ENCODE measurements at regions not wholly inside any gene's neighbourhood (a gene's known extent, or its start where the extent isn't known, plus 50 kb on each side); places are given as distances from the start of the nearest gene placed in this dataset.

GRCh38 chr2:14273650-14274049 lies 358.9 kb upstream of the LRATD1 start:
- POLR2A ChIA-PET (ENCODE audit: partially characterized antibody) = interaction anchor here (0.6 kb wide), 1 partner anchor 259 kb away, joined by 3 read pairs; no protein-coding TSS in a partner anchor
- H3K79me1 ChIP-seq (ENCODE audit: low read depth, low read length) = no peaks in the 10 kb centered on the region

More at GRCh38 chr2:14273650-14274049, 358.9 kb upstream of the LRATD1 start:
- H2BK5ac ChIP-seq (ENCODE audit: low read depth, low read length) = no peak overlapping the region
- H3K27ac ChIP-seq (ENCODE audit: low read depth, low read length) = no peak overlapping the region
- H2BK20ac ChIP-seq (ENCODE audit: low read length) = no peak overlapping the region
- H3K23ac ChIP-seq (ENCODE audit: insufficient read length) = no peak overlapping the region
- no peaks in the 10 kb centered on the region for H3K4me1 ChIP-seq (replicated peaks in 1 of 4; ENCODE audit: control insufficient read depth in 3 of 4, insufficient read depth in 4 of 4, low read length in 3 of 4)
- no peak overlapping the region for H2AFZ ChIP-seq (ENCODE audit: low read length)
- no peaks in the 10 kb centered on the region for H3K23me2 ChIP-seq (ENCODE audit: low read depth, low read length)
- H3K4me3 ChIP-seq (ENCODE audit: extremely low read depth in 1 of 4, insufficient read depth in 2 of 4, low read depth in 3 of 4, low read length in 4 of 4) = no peak overlapping the region
- no peak overlapping the region for H3K9ac ChIP-seq (replicated peaks in 1 of 4; ENCODE audit: extremely low read depth in 1 of 4, low read depth in 3 of 4, low read length in 3 of 4)
- H4K8ac ChIP-seq (ENCODE audit: extremely low read depth, insufficient read depth, low read length) = no peak overlapping the region
- no peaks in the 10 kb centered on the region for H3K27me3 ChIP-seq (replicated peaks in 1 of 4; ENCODE audit: control insufficient read depth in 3 of 4, extremely low read depth in 1 of 4, insufficient read depth in 3 of 4, low read length in 3 of 4)
- no peak overlapping the region for H2AK5ac ChIP-seq (ENCODE audit: low read depth, low read length)
- peaks cover 2 to 7% of the 10 kb centered on the region in 2 experiments; a peak in 1 of 4 replicates for H3K9me3 ChIP-seq (ENCODE audit: insufficient read depth in 2 of 2, low read depth in 1 of 2, low read length in 1 of 2)
- no peak overlapping the region for H4K5ac ChIP-seq (ENCODE audit: insufficient read length, low read depth, low read length)
- DNase-seq (ENCODE audit: low read depth in 1 of 2, low spot score in 2 of 2) = no peak
- H2BK12ac ChIP-seq (ENCODE audit: low read depth, low read length) = no peak overlapping the region
- no peaks in the 10 kb centered on the region for H4K20me1 ChIP-seq (replicated peaks in 1 of 2; ENCODE audit: control insufficient read depth in 1 of 2, insufficient read depth in 2 of 2, low read length in 2 of 2)
- WGBS, 2 experiments (ENCODE audit: extremely low coverage in 1 of 2, insufficient coverage in 1 of 2, insufficient read length in 1 of 2, insufficient replicate concordance in 2 of 2, low coverage in 1 of 2, low lambda C conversion rate in 2 of 2, missing lambda C conversion rate in 1 of 2) = 100% methylated on average over 1 of the region's 1 CpG; no CpG with 5 or more reads in 1 of the 2 experiments
- H2BK15ac ChIP-seq (ENCODE audit: low read length) = no peak overlapping the region
- CTCF ChIA-PET (ENCODE audit: partially characterized antibody) = no interaction called here
- no peak overlapping the region for H3K56ac ChIP-seq (replicated peaks; ENCODE audit: insufficient read length, low read depth, low read length)
- no peak overlapping the region for H4K91ac ChIP-seq (replicated peaks; ENCODE audit: insufficient read length, low read length)
- no peak overlapping the region for H3K4me2 ChIP-seq (ENCODE audit: insufficient read depth in 1 of 2, low read depth in 2 of 2, low read length in 2 of 2)
- H3K4ac ChIP-seq (replicated peaks; ENCODE audit: insufficient read length, low read depth, low read length) = no peak overlapping the region
- H3K36me3 ChIP-seq (ENCODE audit: control insufficient read depth in 2 of 4, insufficient read depth in 4 of 4, low read length in 3 of 4) = no peaks in the 10 kb centered on the region
- H3K14ac ChIP-seq (ENCODE audit: insufficient read length) = no peak overlapping the region
- no peak for TF ChIP-seq EZH2 (IDR thresholded peaks at IDR 0.05; ENCODE audit: low read depth, low read length, severe bottlenecking)
- no peak for TF ChIP-seq CBX5 (IDR thresholded peaks at IDR 0.05; ENCODE audit: low read depth, low read length)
- TF ChIP-seq USF2 (IDR thresholded peaks at IDR 0.05; ENCODE audit: low read length) = no peak
- no peak for TF ChIP-seq SAP30 (IDR thresholded peaks at IDR 0.05; ENCODE audit: insufficient read depth, insufficient replicate concordance, low read length)
- TF ChIP-seq GABPA (IDR thresholded peaks at IDR 0.05; ENCODE audit: borderline replicate concordance, insufficient read depth, low read length) = no peak
- no peak for TF ChIP-seq TCF12 (IDR thresholded peaks at IDR 0.05; ENCODE audit: low read depth, low read length)
- TF ChIP-seq TAF1 (IDR thresholded peaks at IDR 0.05; ENCODE audit: low read depth, low read length) = no peak
- no peak for TF ChIP-seq BACH1 (IDR thresholded peaks at IDR 0.05; ENCODE audit: low read length)
- TF ChIP-seq TEAD4 (IDR thresholded peaks at IDR 0.05; ENCODE audit: low read depth, low read length) = no peak
- TF ChIP-seq HDAC2 (IDR thresholded peaks at IDR 0.05; ENCODE audit: borderline replicate concordance in 1 of 2, low read depth in 2 of 2, low read length in 2 of 2) = no peak
- no peak for TF ChIP-seq KDM1A (IDR thresholded peaks at IDR 0.05; ENCODE audit: borderline replicate concordance, low read length)
- H2BK120ac ChIP-seq (replicated peaks; ENCODE audit: low read depth, low read length) = no peak overlapping the region
- H3K18ac ChIP-seq (ENCODE audit: extremely low read depth, low read length) = no peak overlapping the region
- FAIRE-seq = no peak
- H3K79me2 ChIP-seq (ENCODE audit: control insufficient read depth in 1 of 2, insufficient read depth in 2 of 2, low read length in 2 of 2) = no peaks in the 10 kb centered on the region

All from H1 (cell line).